IPS-15b (cell line): ENCODE measurements at regions not wholly inside any gene's neighbourhood (a gene's known extent, or its start where the extent isn't known, plus 50 kb on each side); places are given as distances from the start of the nearest gene placed in this dataset.

Experiments used
- H3K27me3 ChIP-seq: one replicate; pipeline ENCODE4 v1.6.1; 2013; ENCODE audit warnings: low read length; ENCODE audit not compliant: control insufficient read depth, insufficient read depth
- H3K36me3 ChIP-seq: one replicate; pipeline ENCODE4 v1.6.1; 2013; ENCODE audit warnings: low read length; ENCODE audit not compliant: control insufficient read depth, insufficient read depth
- H3K4me1 ChIP-seq: one replicate; pipeline ENCODE4 v1.6.1; 2013; ENCODE audit warnings: mild to moderate bottlenecking, low read length; ENCODE audit not compliant: control insufficient read depth, insufficient read depth
- H3K4me3 ChIP-seq: one replicate; pipeline ENCODE4 v1.5.1; 2013; ENCODE audit warnings: low read depth, low read length
- H3K9ac ChIP-seq: one replicate; pipeline ENCODE4 v1.6.1; 2013; ENCODE audit warnings: low read depth, mild to moderate bottlenecking, low read length
- H3K9me3 ChIP-seq: one replicate; pipeline ENCODE4 v1.6.1; 2013; ENCODE audit warnings: mild to moderate bottlenecking, low read length; ENCODE audit not compliant: control insufficient read depth, insufficient read depth

- no peaks in the 10 kb centered on the region for H3K27me3 ChIP-seq
- no peak overlapping the region for H3K9ac ChIP-seq
Measured at GRCh38 chr11:82105331-82105998, 628.2 kb downstream of the FAM181B start.

GRCh38 chr11:82092904-82093303, 640.8 kb downstream of the FAM181B start:
- H3K36me3 ChIP-seq = no peaks in the 10 kb centered on the region
- no peaks in the 10 kb centered on the region for H3K4me1 ChIP-seq
- no peaks in the 10 kb centered on the region for H3K27me3 ChIP-seq
- H3K9ac ChIP-seq = no peak overlapping the region
- H3K4me3 ChIP-seq = no peak overlapping the region
- no peaks in the 10 kb centered on the region for H3K9me3 ChIP-seq

More at GRCh38 chr11:82105331-82105998, 628.2 kb downstream of the FAM181B start:
- Histone ChIP-seq H3K9me3 (no peaks in the 10 kb centered on the region), H3K4me1 (no peaks in the 10 kb centered on the region), H3K4me3 (no peak overlapping the region), H3K36me3 (no peaks in the 10 kb centered on the region)

- no peak overlapping the region for H3K4me3 ChIP-seq
- H3K9me3 ChIP-seq = no peaks in the 10 kb centered on the region
- peaks cover 7% of the 10 kb centered on the region for H3K4me1 ChIP-seq
- H3K36me3 ChIP-seq = no peaks in the 10 kb centered on the region
- no peaks in the 10 kb centered on the region for H3K27me3 ChIP-seq
- H3K9ac ChIP-seq = no peak overlapping the region
Measured at GRCh38 chr11:82089426-82089825, 644.2 kb downstream of the FAM181B start.

GRCh38 chr11:82085493-82085892, 648.2 kb downstream of the FAM181B start:
- H3K4me1 ChIP-seq = peaks cover 10% of the 10 kb centered on the region
- H3K36me3 ChIP-seq = no peaks in the 10 kb centered on the region
- no peaks in the 10 kb centered on the region for H3K9me3 ChIP-seq
- no peak overlapping the region for H3K9ac ChIP-seq
- H3K27me3 ChIP-seq = no peaks in the 10 kb centered on the region
- H3K4me3 ChIP-seq = no peak overlapping the region

- H3K27me3 ChIP-seq = no peaks in the 10 kb centered on the region
Measured at GRCh38 chr11:82082976-82083375, 650.7 kb downstream of the FAM181B start.

GRCh38 chr11:82080160-82080559, 653.5 kb downstream of the FAM181B start:
- Histone ChIP-seq H3K4me1 (peaks cover 12% of the 10 kb centered on the region), H3K9ac (no peak overlapping the region), H3K36me3 (no peaks in the 10 kb centered on the region), H3K4me3 (no peak overlapping the region), H3K27me3 (no peaks in the 10 kb centered on the region), H3K9me3 (no peaks in the 10 kb centered on the region)

More at GRCh38 chr11:82082976-82083375, 650.7 kb downstream of the FAM181B start:
- no peak overlapping the region for H3K4me3 ChIP-seq
- no peaks in the 10 kb centered on the region for H3K9me3 ChIP-seq
- H3K9ac ChIP-seq = no peak overlapping the region
- H3K36me3 ChIP-seq = no peaks in the 10 kb centered on the region
- H3K4me1 ChIP-seq = peaks cover 15% of the 10 kb centered on the region

GRCh38 chr11:82076126-82076525, 657.5 kb downstream of the FAM181B start:
- Histone ChIP-seq H3K4me1 (peaks cover 6% of the 10 kb centered on the region), H3K36me3 (no peaks in the 10 kb centered on the region), H3K27me3 (no peaks in the 10 kb centered on the region), H3K9me3 (no peaks in the 10 kb centered on the region), H3K9ac (no peak overlapping the region), H3K4me3 (no peak overlapping the region)

GRCh38 chr11:82059505-82059904, 674.2 kb downstream of the FAM181B start:
- no peaks in the 10 kb centered on the region for H3K27me3 ChIP-seq
- no peak overlapping the region for H3K4me3 ChIP-seq
- H3K4me1 ChIP-seq = no peaks in the 10 kb centered on the region
- no peak overlapping the region for H3K9ac ChIP-seq
- H3K36me3 ChIP-seq = no peaks in the 10 kb centered on the region
- H3K9me3 ChIP-seq = no peaks in the 10 kb centered on the region

- no peaks in the 10 kb centered on the region for H3K9me3 ChIP-seq
- H3K4me3 ChIP-seq = no peak overlapping the region
- H3K27me3 ChIP-seq = no peaks in the 10 kb centered on the region
- H3K36me3 ChIP-seq = no peaks in the 10 kb centered on the region
- no peaks in the 10 kb centered on the region for H3K4me1 ChIP-seq
- H3K9ac ChIP-seq = no peak overlapping the region
Measured at GRCh38 chr11:82056450-82056849, 677.2 kb downstream of the FAM181B start.

- Histone ChIP-seq H3K9ac (no peak overlapping the region), H3K27me3 (no peaks in the 10 kb centered on the region), H3K4me1 (no peaks in the 10 kb centered on the region), H3K36me3 (no peaks in the 10 kb centered on the region), H3K9me3 (no peaks in the 10 kb centered on the region), H3K4me3 (no peak overlapping the region)
Measured at GRCh38 chr11:82049199-82049598, 684.5 kb downstream of the FAM181B start.

GRCh38 chr11:82047200-82047599, 686.5 kb downstream of the FAM181B start:
- no peaks in the 10 kb centered on the region for H3K4me1 ChIP-seq
- H3K9ac ChIP-seq = no peak overlapping the region
- no peaks in the 10 kb centered on the region for H3K9me3 ChIP-seq
- no peak overlapping the region for H3K4me3 ChIP-seq
- no peaks in the 10 kb centered on the region for H3K36me3 ChIP-seq
- no peaks in the 10 kb centered on the region for H3K27me3 ChIP-seq

- no peak overlapping the region for H3K9ac ChIP-seq
- H3K9me3 ChIP-seq = no peaks in the 10 kb centered on the region
- no peaks in the 10 kb centered on the region for H3K4me1 ChIP-seq
- no peak overlapping the region for H3K4me3 ChIP-seq
- no peaks in the 10 kb centered on the region for H3K36me3 ChIP-seq
- no peaks in the 10 kb centered on the region for H3K27me3 ChIP-seq
Measured at GRCh38 chr11:82046778-82047177, 686.9 kb downstream of the FAM181B start.
